Peyer's patch (tissue), 4 donors: ENCODE measurements at regions not wholly inside any gene's neighbourhood (a gene's known extent, or its start where the extent isn't known, plus 50 kb on each side); places are given as distances from the start of the nearest gene placed in this dataset.

ENCODE experiments used
- POLR2A ChIP-seq, 2 donors: fragments of 450-650 bp; IDR thresholded peaks; one replicate each; pipeline ENCODE4 v1.5.1; 2017; ENCODE audit warnings: antibody characterized with exemption in 2 of 2, mild to moderate bottlenecking in 2 of 2, moderate library complexity in 2 of 2
- TF ChIP-seq, protein P1 (sequence below), 6 experiments: fragments of 450-650 bp in 4 of 6; fragments of 200-600 bp in 2 of 6; sonication (generic) in 1 of 6; IDR thresholded peaks; one replicate each; pipeline ENCODE4 v1.5.1; 2017 to 2019; ENCODE audit warnings: antibody characterized with exemption in 6 of 6, mild to moderate bottlenecking in 3 of 6, moderate library complexity in 1 of 6

DNA sequence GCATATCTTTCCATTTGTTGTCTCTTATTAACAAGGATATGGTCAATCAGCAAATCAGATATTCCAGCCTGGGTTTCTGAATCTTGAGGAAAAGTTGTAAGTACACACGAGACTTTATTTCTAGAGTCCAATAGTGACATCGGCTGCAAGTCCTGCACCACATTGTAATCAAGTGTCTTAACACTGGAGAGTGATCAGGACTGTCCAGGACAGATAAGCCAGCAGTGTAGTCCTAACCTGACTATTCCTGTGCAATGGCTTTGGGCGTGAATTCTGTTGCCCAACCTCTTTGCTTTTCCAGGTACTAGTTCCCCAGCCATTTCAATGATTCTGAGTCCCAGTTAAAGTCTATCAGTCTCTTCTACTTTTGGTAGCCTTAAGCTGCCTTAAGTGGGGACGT is 395.0 kb downstream of the PCDH10 start:
- TF ChIP-seq POLR2A (IDR thresholded peaks at IDR 0.05), result no peak
- TF ChIP-seq, protein P1, sequence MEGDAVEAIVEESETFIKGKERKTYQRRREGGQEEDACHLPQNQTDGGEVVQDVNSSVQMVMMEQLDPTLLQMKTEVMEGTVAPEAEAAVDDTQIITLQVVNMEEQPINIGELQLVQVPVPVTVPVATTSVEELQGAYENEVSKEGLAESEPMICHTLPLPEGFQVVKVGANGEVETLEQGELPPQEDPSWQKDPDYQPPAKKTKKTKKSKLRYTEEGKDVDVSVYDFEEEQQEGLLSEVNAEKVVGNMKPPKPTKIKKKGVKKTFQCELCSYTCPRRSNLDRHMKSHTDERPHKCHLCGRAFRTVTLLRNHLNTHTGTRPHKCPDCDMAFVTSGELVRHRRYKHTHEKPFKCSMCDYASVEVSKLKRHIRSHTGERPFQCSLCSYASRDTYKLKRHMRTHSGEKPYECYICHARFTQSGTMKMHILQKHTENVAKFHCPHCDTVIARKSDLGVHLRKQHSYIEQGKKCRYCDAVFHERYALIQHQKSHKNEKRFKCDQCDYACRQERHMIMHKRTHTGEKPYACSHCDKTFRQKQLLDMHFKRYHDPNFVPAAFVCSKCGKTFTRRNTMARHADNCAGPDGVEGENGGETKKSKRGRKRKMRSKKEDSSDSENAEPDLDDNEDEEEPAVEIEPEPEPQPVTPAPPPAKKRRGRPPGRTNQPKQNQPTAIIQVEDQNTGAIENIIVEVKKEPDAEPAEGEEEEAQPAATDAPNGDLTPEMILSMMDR (IDR thresholded peaks at IDR 0.05), result no peak
